H1 (cell line): ENCODE measurements at regions not wholly inside any gene's neighbourhood (a gene's known extent, or its start where the extent isn't known, plus 50 kb on each side); places are given as distances from the start of the nearest gene placed in this dataset.

ENCODE experiments used
- ATF2 ChIP-seq: IDR thresholded peaks from 2 replicates; pipeline ENCODE4 v1.6.1; 2012; ENCODE audit warnings: low read length, inconsistent platforms
- CHD7 ChIP-seq: fragments of 300-600 bp; sonication (generic); IDR thresholded peaks from 2 replicates; pipeline ENCODE4 v1.7.1; 2012; ENCODE audit warnings: low read length, moderate library complexity, mild to moderate bottlenecking, inconsistent platforms; ENCODE audit not compliant: insufficient replicate concordance
- SAP30 ChIP-seq: fragments of 300-600 bp; sonication (generic); IDR thresholded peaks from 2 replicates; pipeline ENCODE4 v1.7.1; 2012; ENCODE audit warnings: low read length, moderate library complexity, mild to moderate bottlenecking, inconsistent platforms; ENCODE audit not compliant: insufficient read depth, insufficient replicate concordance
- TBP ChIP-seq: IDR thresholded peaks from 2 replicates; pipeline ENCODE4 v1.6.1; 2011; ENCODE audit warnings: low read depth, low read length, improper control_type of control experiment

DNA sequence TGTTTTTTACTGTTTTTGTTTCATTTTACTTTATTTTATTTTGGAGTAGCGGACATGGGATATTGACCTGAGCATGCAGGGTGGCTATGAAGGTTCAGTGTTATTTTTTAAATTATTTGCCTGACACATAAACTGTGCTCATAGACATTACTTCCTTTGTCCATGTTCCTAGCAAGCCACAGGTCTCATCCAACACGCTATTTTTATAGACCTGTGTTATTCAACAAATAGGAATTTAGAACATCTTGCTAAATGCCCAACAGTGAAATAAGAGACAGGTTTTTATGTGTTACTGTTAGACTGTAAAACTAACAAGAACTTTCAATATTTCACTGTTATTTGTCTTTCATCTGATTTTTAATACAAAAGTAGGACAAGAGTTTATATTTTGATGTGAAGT lies 756.4 kb downstream of the KCNT2 start (continued):
- TF ChIP-seq CHD7 (no peak), TBP (no peak), ATF2 (no peak), SAP30 (no peak)
